GM19467 (cell line): ENCODE measurements at regions not wholly inside any gene's neighbourhood (a gene's known extent, or its start where the extent isn't known, plus 50 kb on each side); places are given as distances from the start of the nearest gene placed in this dataset.
"Not testable (repeated sequence)": the region's sequence is repeated elsewhere in the genome, so short reads cannot be mapped to it uniquely, and the experiment has no call there.

Source experiments
- ATAC-seq: cut with Tn5 transposase; IDR thresholded peaks from one replicate; pipeline ENCODE4 v1.9.1; 2021; ENCODE audit warnings: mild to moderate bottlenecking, moderate library complexity; ENCODE audit not compliant: unreplicated experiment

- ATAC-seq, result no peak
These were observed 108.3 kb upstream of the ARSJ start for GRCh38 chr4:114087596-114088230.

- ATAC-seq, result no peak
These were observed 109.0 kb upstream of the ARSJ start for GRCh38 chr4:114088481-114088880.

GRCh38 chr4:114091546-114091945, 112.1 kb upstream of the ARSJ start:
- no peak for ATAC-seq

GRCh38 chr4:114093221-114093715, 113.8 kb upstream of the ARSJ start:
- ATAC-seq, result no peak

- ATAC-seq, result no peak
These were observed 121.0 kb upstream of the ARSJ start for GRCh38 chr4:114100288-114101031.

- ATAC-seq, result no peak
These were observed 124.5 kb upstream of the ARSJ start for GRCh38 chr4:114103908-114104307.

GRCh38 chr4:114108869-114109268, 129.4 kb upstream of the ARSJ start:
- ATAC-seq, result no peak

- no peak for ATAC-seq
These were observed 130.3 kb upstream of the ARSJ start for GRCh38 chr4:114109776-114110175.

GRCh38 chr4:114115526-114115925, 136.1 kb upstream of the ARSJ start:
- ATAC-seq, result no peak

- ATAC-seq, result no peak
These were observed 137.4 kb upstream of the ARSJ start for GRCh38 chr4:114116861-114117260.

- ATAC-seq, result no peak
These were observed 141.8 kb upstream of the ARSJ start for GRCh38 chr4:114121221-114121620.

GRCh38 chr4:114132199-114132598, 152.8 kb upstream of the ARSJ start:
- no peak for ATAC-seq

- ATAC-seq, result no peak
These were observed 153.4 kb upstream of the ARSJ start for GRCh38 chr4:114132830-114133229.

- ATAC-seq, result no peak
These were observed 156.6 kb upstream of the ARSJ start for GRCh38 chr4:114136069-114136468.

- ATAC-seq, result no peak
These were observed 158.5 kb upstream of the ARSJ start for GRCh38 chr4:114137984-114138383.

- ATAC-seq, result no peak
These were observed 167.6 kb upstream of the ARSJ start for GRCh38 chr4:114146947-114147618.

GRCh38 chr4:114147619-114148208, 168.3 kb upstream of the ARSJ start:
- ATAC-seq, result not testable (repeated sequence)

GRCh38 chr4:114148372-114149070, 169.1 kb upstream of the ARSJ start:
- ATAC-seq, result not testable (repeated sequence)

GRCh38 chr4:114156371-114156770, 176.9 kb upstream of the ARSJ start:
- ATAC-seq, result no peak

GRCh38 chr4:114161809-114162208, 182.4 kb upstream of the ARSJ start:
- ATAC-seq, result no peak

- ATAC-seq, result no peak
These were observed 183.6 kb upstream of the ARSJ start for GRCh38 chr4:114163051-114163450.
